Spleen (tissue), 7 donors: ENCODE measurements at regions not wholly inside any gene's neighbourhood (a gene's known extent, or its start where the extent isn't known, plus 50 kb on each side); places are given as distances from the start of the nearest gene placed in this dataset.

Experiments
- CTCF ChIP-seq, 11 experiments: fragments of 200-600 bp in 7 of 11; fragments of 450-650 bp in 4 of 11; sonication (generic) in 4 of 11; IDR thresholded peaks in 8 of 11; conservative IDR thresholded peaks in 3 of 11; 1 replicate in 7 of 11; 2 replicates in 4 of 11; pipeline versions ENCODE4 v1.4.0 to v1.8.0; 2016 to 2021; ENCODE audit warnings: antibody characterized with exemption in 11 of 11, inconsistent platforms in 4 of 11, mild to moderate bottlenecking in 1 of 11
- POLR2A ChIP-seq, 3 donors: fragments of 450-650 bp; IDR thresholded peaks; one replicate each; pipeline ENCODE4 v1.5.1; 2017; ENCODE audit warnings: antibody characterized with exemption in 3 of 3, mild to moderate bottlenecking in 1 of 3
- POLR2AphosphoS5 ChIP-seq, 3 donors: sonication (generic); formaldehyde crosslinking; IDR thresholded peaks; one replicate each; pipeline ENCODE4 v1.5.1; 2017; ENCODE audit warnings: antibody characterized with exemption in 3 of 3
- donor health status: DM: no; HTN: no; CAD: no; lungs with moderate emphysema.
- donor health status: DM: no; HTN: no; CAD: no.
- donor health status: DM: no; HTN: no; CAD: no.

GRCh38 chr9:79452265-79452664 is 119.5 kb upstream of the TLE4 start:
- no peak for TF ChIP-seq CTCF (IDR thresholded peaks at IDR 0.05 in 8 of 11, conservative IDR thresholded peaks at IDR 0.05 in 3 of 11)
- no peak for TF ChIP-seq POLR2AphosphoS5 (IDR thresholded peaks at IDR 0.05)
- TF ChIP-seq POLR2A (IDR thresholded peaks at IDR 0.05) = no peak
